Ascending aorta (tissue), 2 donors: ENCODE measurements at regions not wholly inside any gene's neighbourhood (a gene's known extent, or its start where the extent isn't known, plus 50 kb on each side); places are given as distances from the start of the nearest gene placed in this dataset.

ENCODE experiments used
- DNase-seq, 2 donors: peaks; one replicate each; pipeline ENCODE4 v3.0.0-alpha.2; 2019; ENCODE audit warnings: low spot score in 2 of 2
- H3K27ac ChIP-seq, 2 donors: fragments of 200-600 bp; sonication (generic); one replicate each; pipeline ENCODE4 v1.5.1; 2016 to 2017; ENCODE audit warnings: mild to moderate bottlenecking in 1 of 2
- H3K27me3 ChIP-seq: fragments of 200-600 bp; sonication (generic); one replicate; pipeline ENCODE4 v1.5.1; 2017
- H3K36me3 ChIP-seq, 2 donors: fragments of 200-600 bp; sonication (generic); one replicate each; pipeline ENCODE4 v1.5.1; 2016
- H3K4me1 ChIP-seq, 2 donors: fragments of 200-600 bp; sonication (generic); one replicate each; pipeline ENCODE4 v1.5.1; 2016 to 2017; ENCODE audit warnings: mild to moderate bottlenecking in 1 of 2
- H3K4me3 ChIP-seq, 2 donors: fragments of 200-600 bp; sonication (generic); one replicate each; pipeline ENCODE4 v1.5.1; 2016 to 2017; ENCODE audit warnings: mild to moderate bottlenecking in 1 of 2
- H3K9me3 ChIP-seq, 2 donors: fragments of 200-600 bp; sonication (generic); one replicate each; pipeline ENCODE4 v1.5.1; 2016
- intact Hi-C: fragments of 100-400 bp; cut with DNase I; formaldehyde crosslinking; loops from one replicate; pipeline ENCODE4 v1.15.1; 2023
- TF ChIP-seq, protein P1 (sequence below), 3 experiments: fragments of 200-600 bp in 2 of 3; fragments of 450-650 bp in 1 of 3; sonication (generic) in 2 of 3; IDR thresholded peaks; one replicate each; pipeline ENCODE4 v1.5.1; 2016 to 2019; ENCODE audit warnings: antibody characterized with exemption in 3 of 3, mild to moderate bottlenecking in 1 of 3, moderate library complexity in 1 of 3

DNA sequence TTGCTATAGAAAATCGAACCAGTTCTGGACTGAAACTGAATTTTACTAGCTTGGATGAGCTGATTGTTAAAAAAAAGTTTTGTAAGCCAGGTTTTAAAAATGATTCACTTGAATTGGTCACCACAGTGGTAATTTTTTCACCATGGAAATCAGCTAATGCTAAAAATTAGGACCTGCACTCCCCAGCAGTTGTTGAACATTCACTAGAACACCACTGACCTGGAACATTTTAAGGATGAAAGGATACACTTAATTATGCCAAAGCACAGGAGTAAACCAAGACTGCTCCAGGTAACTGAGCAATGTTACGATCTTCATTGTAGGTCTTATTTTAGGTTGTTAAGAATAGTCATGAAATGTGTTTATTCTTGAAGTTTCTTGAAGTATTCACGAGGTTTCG lies 1342.6 kb upstream of the SPRY2 start:
- no peaks in the 10 kb centered on the region for H3K4me1 ChIP-seq
- no peak for DNase-seq
- no peak overlapping the region for H3K4me3 ChIP-seq
- H3K27me3 ChIP-seq: no peaks in the 10 kb centered on the region
- no peaks in the 10 kb centered on the region for H3K36me3 ChIP-seq
- TF ChIP-seq, protein P1, sequence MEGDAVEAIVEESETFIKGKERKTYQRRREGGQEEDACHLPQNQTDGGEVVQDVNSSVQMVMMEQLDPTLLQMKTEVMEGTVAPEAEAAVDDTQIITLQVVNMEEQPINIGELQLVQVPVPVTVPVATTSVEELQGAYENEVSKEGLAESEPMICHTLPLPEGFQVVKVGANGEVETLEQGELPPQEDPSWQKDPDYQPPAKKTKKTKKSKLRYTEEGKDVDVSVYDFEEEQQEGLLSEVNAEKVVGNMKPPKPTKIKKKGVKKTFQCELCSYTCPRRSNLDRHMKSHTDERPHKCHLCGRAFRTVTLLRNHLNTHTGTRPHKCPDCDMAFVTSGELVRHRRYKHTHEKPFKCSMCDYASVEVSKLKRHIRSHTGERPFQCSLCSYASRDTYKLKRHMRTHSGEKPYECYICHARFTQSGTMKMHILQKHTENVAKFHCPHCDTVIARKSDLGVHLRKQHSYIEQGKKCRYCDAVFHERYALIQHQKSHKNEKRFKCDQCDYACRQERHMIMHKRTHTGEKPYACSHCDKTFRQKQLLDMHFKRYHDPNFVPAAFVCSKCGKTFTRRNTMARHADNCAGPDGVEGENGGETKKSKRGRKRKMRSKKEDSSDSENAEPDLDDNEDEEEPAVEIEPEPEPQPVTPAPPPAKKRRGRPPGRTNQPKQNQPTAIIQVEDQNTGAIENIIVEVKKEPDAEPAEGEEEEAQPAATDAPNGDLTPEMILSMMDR (IDR thresholded peaks at IDR 0.05): no peak
- intact Hi-C loops: no loop called here
- H3K9me3 ChIP-seq: peaks cover 0 to 2% of the 10 kb centered on the region in 2 donors
- H3K27ac ChIP-seq: no peak overlapping the region

DNA sequence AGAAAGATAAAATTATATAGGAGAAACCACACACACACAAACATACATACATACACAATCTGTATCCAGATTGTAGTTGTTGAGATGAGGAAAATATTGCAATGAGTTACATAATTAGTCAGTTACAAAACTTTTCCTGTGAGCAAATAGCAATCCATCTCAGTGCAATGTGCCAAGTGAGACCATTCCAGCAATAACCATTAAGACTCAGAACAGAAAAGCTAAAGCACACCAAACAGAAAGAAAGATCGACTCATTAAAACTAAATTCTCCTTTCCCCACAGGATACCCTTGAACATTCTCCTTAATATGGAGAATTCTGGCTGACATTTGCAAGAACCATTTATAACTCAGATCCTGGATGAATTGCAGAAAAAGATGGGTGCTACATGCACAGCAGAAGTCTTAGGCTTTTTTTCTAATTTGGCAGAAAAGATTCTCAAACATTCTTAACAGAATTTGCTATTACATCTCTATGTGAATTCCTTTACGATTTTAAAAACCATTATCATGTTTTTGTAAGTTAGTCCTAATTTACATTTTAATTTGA lies 1341.2 kb upstream of the SPRY2 start:
- DNase-seq: no peak
- peaks cover 0 to 9% of the 10 kb centered on the region in 2 donors for H3K9me3 ChIP-seq
- intact Hi-C loops: no loop called here
- TF ChIP-seq, protein P1 (IDR thresholded peaks at IDR 0.05): no peak
- no peak overlapping the region for H3K27ac ChIP-seq
- no peak overlapping the region for H3K4me3 ChIP-seq
- no peaks in the 10 kb centered on the region for H3K4me1 ChIP-seq
- H3K36me3 ChIP-seq: no peaks in the 10 kb centered on the region
- H3K27me3 ChIP-seq: no peaks in the 10 kb centered on the region

DNA sequence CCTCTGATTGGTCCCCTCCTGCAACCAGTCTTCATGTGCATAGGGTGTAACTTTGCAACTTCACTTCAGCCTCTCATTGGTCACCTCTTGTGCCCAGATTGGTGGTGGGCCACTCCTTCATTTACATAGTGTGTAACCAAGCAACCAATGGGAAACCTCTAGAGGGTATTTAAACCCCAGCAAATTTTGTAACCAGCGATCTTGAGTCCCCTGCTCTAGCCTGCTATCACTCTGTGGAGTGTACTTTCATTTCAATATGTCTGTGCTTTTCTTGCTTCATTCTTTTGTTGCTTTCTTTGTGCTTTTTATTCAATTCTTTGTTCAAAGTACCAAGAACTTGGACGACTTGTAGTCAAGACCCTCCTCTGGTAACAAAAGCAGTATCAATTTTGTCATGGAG lies 1336.9 kb upstream of the SPRY2 start:
- intact Hi-C loops: no loop called here
- H3K27ac ChIP-seq: no peak overlapping the region

DNA sequence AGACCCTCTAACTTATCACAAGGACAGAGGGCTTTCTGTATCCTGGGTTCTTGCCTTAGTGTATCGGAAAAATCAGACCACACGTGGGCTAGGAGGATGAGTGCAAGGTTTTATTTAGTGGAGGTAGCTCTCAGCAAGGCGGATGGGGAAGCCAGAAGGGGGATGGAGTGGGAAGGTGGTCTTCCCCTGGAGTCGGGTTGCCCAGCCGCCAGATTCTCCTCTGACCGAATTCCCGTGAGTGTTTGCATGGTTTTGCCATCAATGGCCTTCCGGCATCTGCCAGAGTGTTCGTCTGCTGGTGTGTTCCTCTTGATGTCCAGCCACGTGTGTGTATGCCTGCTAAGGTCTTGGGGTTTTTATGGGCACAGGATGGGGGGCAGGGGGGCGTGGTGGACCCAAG lies 1335.1 kb upstream of the SPRY2 start:
- H3K4me3 ChIP-seq: no peak overlapping the region
- TF ChIP-seq, protein P1 (IDR thresholded peaks at IDR 0.05): no peak
- peaks cover 0 to 11% of the 10 kb centered on the region in 2 donors for H3K9me3 ChIP-seq
- no peak for DNase-seq
- intact Hi-C loops: no loop called here
- no peaks in the 10 kb centered on the region for H3K36me3 ChIP-seq
- no peaks in the 10 kb centered on the region for H3K4me1 ChIP-seq
- H3K27me3 ChIP-seq: no peaks in the 10 kb centered on the region
- H3K27ac ChIP-seq: no peak overlapping the region

More for the DNA sequence above, 1336.9 kb upstream of the SPRY2 start:
- H3K9me3 ChIP-seq: peaks cover 0 to 11% of the 10 kb centered on the region in 2 donors
- TF ChIP-seq, protein P1 (IDR thresholded peaks at IDR 0.05): no peak
- H3K4me1 ChIP-seq: no peaks in the 10 kb centered on the region
- H3K36me3 ChIP-seq: no peaks in the 10 kb centered on the region
- no peak for DNase-seq
- no peaks in the 10 kb centered on the region for H3K27me3 ChIP-seq
- H3K4me3 ChIP-seq: no peak overlapping the region

DNA sequence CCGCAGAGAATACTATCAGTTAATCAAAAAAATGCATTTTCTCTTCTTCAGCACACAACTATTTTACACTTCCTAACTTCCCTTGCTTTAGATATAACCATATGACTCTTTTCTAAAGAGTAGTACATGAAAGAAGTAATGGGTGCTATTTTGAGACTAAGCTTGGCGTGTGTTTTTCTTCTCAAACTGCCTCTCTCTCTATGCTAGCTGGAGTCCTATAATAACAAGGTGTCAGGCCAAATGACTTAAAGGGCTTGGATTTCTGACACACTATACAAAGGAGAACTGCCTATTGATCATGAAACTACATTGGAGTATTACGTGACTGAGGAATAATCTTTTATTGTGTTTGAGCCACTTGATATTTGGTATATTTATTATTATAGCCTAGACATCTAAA lies 1330.1 kb upstream of the SPRY2 start:
- Histone ChIP-seq H3K27ac (no peak overlapping the region), H3K27me3 (no peaks in the 10 kb centered on the region), H3K36me3 (no peaks in the 10 kb centered on the region), H3K9me3 (no peaks in the 10 kb centered on the region), H3K4me1 (no peaks in the 10 kb centered on the region), H3K4me3 (no peak overlapping the region)
- intact Hi-C loops: no loop called here
- TF ChIP-seq, protein P1 (IDR thresholded peaks at IDR 0.05): no peak
- DNase-seq: no peak

DNA sequence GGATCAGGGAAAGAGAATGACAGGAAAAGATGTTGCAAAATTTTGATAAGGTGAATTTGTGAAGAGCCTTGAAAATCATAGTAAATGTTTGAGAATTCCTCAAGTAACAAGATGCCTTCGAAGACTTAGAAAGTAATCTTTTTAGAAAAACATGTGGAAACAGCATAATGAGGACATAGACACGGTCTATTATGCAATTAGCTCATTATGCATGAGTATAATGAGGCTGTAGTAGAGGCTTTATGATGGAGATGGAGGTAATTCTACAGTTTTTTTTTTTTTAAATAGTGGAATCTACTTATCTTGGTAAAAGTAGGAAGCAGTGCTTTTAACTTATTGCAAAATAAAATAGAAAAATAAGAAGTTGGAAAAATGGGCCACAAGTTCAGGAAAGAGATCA lies 1329.1 kb upstream of the SPRY2 start:
- TF ChIP-seq, protein P1 (IDR thresholded peaks at IDR 0.05): no peak
- Histone ChIP-seq H3K36me3 (no peaks in the 10 kb centered on the region), H3K27ac (no peak overlapping the region), H3K4me3 (no peak overlapping the region), H3K27me3 (no peaks in the 10 kb centered on the region), H3K4me1 (no peaks in the 10 kb centered on the region), H3K9me3 (no peaks in the 10 kb centered on the region)
- DNase-seq: no peak
- intact Hi-C loops: no loop called here
